ENCODE measurements at regions not wholly inside any gene's neighbourhood (a gene's known extent, or its start where the extent isn't known, plus 50 kb on each side); places are given as distances from the start of the nearest gene placed in this dataset.

GRCh38 chr3:160105907-160106584, 117.4 kb downstream of the IL12A start:
- Histone ChIP-seq H3K9me3 (no peaks in the 10 kb centered on the region), H3K27me3 (replicated peaks; ENCODE audit: insufficient read depth) (no peaks in the 10 kb centered on the region), H3K4me3 (no peak overlapping the region), H3K4me1 (replicated peaks) (no peaks in the 10 kb centered on the region), H3K36me3 (no peaks in the 10 kb centered on the region), H3K27ac (no peak overlapping the region)
- intact Hi-C loops (cut with DNase I): no loop called here
- DNase-seq (ENCODE audit: low spot score): no peak
- WGBS: 96% methylated on average over 1 of the region's 1 CpG
- TF ChIP-seq POLR2AphosphoS5 (IDR thresholded peaks at IDR 0.05) (no peak), POLR2A (IDR thresholded peaks at IDR 0.05) (no peak), CTCF (IDR thresholded peaks at IDR 0.05) (no peak)

- TF ChIP-seq POLR2AphosphoS5 (IDR thresholded peaks at IDR 0.05) (no peak), POLR2A (IDR thresholded peaks at IDR 0.05) (no peak), CTCF (IDR thresholded peaks at IDR 0.05) (no peak)
- Histone ChIP-seq H3K27ac (no peak overlapping the region), H3K36me3 (no peaks in the 10 kb centered on the region), H3K9me3 (no peaks in the 10 kb centered on the region), H3K27me3 (replicated peaks; ENCODE audit: insufficient read depth) (no peaks in the 10 kb centered on the region), H3K4me3 (no peak overlapping the region), H3K4me1 (replicated peaks) (no peaks in the 10 kb centered on the region)
- intact Hi-C loops (cut with DNase I): no loop called here
- no peak for DNase-seq (ENCODE audit: low spot score)
- 83% methylated on average over 7 of the region's 7 CpGs for WGBS
These were observed 118.0 kb upstream of the C3orf80 start for GRCh38 chr3:160106905-160107861.

- 12% methylated on average over 4 of the region's 4 CpGs for WGBS
- DNase-seq (ENCODE audit: low spot score): no peak
- no peaks in the 10 kb centered on the region for H3K9me3 ChIP-seq
- no peak for TF ChIP-seq POLR2AphosphoS5 (IDR thresholded peaks at IDR 0.05)
- no peaks in the 10 kb centered on the region for H3K4me1 ChIP-seq (replicated peaks)
- H3K36me3 ChIP-seq: no peaks in the 10 kb centered on the region
- H3K27ac ChIP-seq: no peak overlapping the region
- H3K4me3 ChIP-seq: no peak overlapping the region
- intact Hi-C loops (cut with DNase I): no loop called here
- H3K27me3 ChIP-seq (replicated peaks; ENCODE audit: insufficient read depth): no peaks in the 10 kb centered on the region
These were observed 116.9 kb upstream of the C3orf80 start for GRCh38 chr3:160108362-160108761.

GRCh38 chr3:160112481-160112880, 112.7 kb upstream of the C3orf80 start:
- 14% methylated on average over 1 of the region's 1 CpG for WGBS
- no peak for DNase-seq (ENCODE audit: low spot score)

GRCh38 chr3:160112996-160113395, 112.2 kb upstream of the C3orf80 start:
- H3K4me3 ChIP-seq: no peak overlapping the region
- intact Hi-C loops (cut with DNase I): no loop called here
- no peak for DNase-seq (ENCODE audit: low spot score)
- H3K36me3 ChIP-seq: no peaks in the 10 kb centered on the region
- H3K9me3 ChIP-seq: no peaks in the 10 kb centered on the region
- no peaks in the 10 kb centered on the region for H3K27me3 ChIP-seq (replicated peaks; ENCODE audit: insufficient read depth)
- WGBS: 89% methylated on average over 4 of the region's 4 CpGs
- TF ChIP-seq POLR2A (IDR thresholded peaks at IDR 0.05) (no peak), POLR2AphosphoS5 (IDR thresholded peaks at IDR 0.05) (no peak), CTCF (IDR thresholded peaks at IDR 0.05) (no peak)
- no peaks in the 10 kb centered on the region for H3K4me1 ChIP-seq (replicated peaks)
- H3K27ac ChIP-seq: no peak overlapping the region

More at GRCh38 chr3:160112481-160112880, 112.7 kb upstream of the C3orf80 start:
- Histone ChIP-seq H3K9me3 (no peaks in the 10 kb centered on the region), H3K27ac (no peak overlapping the region), H3K27me3 (replicated peaks; ENCODE audit: insufficient read depth) (no peaks in the 10 kb centered on the region), H3K4me1 (replicated peaks) (no peaks in the 10 kb centered on the region), H3K4me3 (no peak overlapping the region), H3K36me3 (no peaks in the 10 kb centered on the region)
- intact Hi-C loops (cut with DNase I): no loop called here
- TF ChIP-seq POLR2AphosphoS5 (IDR thresholded peaks at IDR 0.05) (no peak), POLR2A (IDR thresholded peaks at IDR 0.05) (no peak)

Measured in prostate gland (tissue), 2 donors.